Limb (tissue), 2 donors: ENCODE measurements at regions not wholly inside any gene's neighbourhood (a gene's known extent, or its start where the extent isn't known, plus 50 kb on each side); places are given as distances from the start of the nearest gene placed in this dataset.
"Not testable (repeated sequence)": the region's sequence is repeated elsewhere in the genome, so short reads cannot be mapped to it uniquely, and the experiment has no call there.

Source experiments
- DNase-seq, 2 donors: peaks; one replicate each; pipeline ENCODE4 v3.0.0-alpha.2; 2016; ENCODE audit errors: extremely low spot score in 2 of 2

DNA sequence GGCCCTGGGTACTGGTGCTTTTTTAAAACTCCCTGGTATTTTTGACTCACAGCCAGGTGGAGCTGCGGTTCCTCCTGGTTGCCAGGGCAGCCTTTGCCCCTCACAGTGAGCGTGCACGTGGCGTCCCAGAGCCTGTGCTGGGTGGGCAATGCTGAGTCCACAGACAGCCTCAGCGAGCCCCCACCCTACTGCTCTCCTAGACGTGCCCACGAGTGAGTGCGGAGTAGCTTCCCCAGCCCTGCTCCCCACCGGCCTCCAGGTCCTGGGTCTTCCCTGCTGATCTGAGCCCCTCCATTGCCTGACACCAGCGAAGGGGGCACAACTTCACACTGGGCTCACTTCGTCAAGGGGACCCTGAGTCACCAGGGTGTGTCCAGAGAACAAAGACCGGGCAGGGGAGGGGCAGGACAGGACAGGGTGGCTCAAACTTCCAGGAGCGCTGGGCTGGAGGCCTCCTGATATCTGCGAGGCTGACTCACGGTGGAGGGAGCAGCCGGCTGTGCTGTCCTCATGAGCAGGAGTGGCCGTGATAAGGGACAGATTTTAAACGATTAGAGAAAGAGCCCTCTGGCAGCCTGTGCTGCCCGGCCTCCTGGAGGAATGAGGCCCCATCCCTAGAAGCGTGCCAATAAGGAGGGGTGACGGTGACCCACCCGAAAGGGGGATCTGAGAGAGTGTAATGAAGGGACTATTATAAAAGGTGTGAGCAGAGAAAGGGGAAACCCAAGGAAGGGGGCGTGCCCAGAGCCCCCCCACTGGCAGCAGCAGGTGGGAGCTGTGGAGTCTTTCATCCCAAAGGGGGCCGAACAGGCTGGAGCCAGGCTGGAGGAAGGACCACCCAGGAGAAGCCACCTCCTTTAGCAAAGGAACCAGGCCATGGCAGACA lies 129.3 kb upstream of the FGF3 start:
- no peak for DNase-seq

DNA sequence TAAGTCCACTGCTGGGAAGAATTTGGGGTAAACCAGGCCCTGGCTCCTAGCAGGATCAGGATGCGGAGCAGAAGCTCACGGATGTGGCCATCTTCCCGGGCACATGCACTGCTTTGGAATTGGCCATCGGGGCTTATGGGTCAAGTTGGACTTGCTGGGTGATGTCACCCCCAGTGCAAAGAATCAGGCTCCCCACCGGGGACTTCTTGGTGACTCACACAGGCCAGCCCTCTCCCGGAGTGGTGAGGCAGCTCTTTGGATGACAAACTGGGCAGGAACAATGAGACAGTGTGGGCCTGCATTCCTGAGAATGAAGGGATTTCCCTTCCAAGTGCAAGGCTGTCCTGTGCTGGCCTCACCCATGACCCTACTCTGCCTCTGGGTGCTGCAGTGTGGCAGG lies 128.8 kb upstream of the ANO1 start:
- DNase-seq = no peak

DNA sequence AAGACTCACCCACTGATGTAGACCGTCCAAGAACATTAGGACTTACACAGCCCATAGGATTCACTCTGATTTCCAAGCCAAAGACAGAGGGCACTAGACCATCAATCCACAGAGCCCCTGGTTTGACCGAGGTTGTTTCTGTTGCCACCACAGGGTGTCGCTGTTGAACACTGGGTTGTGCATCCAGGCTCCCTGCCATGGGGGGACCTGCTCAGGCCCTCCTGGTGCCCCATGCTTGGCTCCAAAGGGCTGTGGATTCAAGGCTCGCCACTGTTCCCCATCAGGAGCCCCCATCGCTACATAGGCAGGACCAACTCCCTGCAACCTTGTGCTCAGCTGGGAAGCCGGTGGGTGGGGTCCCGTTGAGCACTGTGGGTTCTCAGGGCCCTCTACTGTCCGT lies 128.0 kb upstream of the ANO1 start:
- DNase-seq = no peak

DNA sequence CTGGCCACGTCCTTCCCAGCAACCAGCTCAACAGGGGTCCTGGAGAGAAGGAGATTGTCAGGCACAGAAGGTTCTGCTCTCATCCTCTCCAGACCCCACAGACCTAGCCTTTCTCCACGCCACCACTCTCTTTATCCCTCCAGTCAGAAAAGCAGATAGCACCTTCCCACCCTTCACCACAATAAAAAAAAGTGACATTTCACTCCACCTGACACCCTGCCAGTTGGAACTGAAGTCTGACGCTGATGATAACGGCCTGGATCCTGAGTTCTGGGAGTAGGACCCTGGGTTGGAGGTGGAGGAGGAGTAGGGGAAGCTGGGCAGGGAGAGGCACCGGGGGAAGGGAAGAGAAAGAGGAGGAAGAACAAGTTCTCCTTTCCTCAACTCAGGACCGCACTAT lies 127.5 kb upstream of the ANO1 start:
- DNase-seq = no peak

DNA sequence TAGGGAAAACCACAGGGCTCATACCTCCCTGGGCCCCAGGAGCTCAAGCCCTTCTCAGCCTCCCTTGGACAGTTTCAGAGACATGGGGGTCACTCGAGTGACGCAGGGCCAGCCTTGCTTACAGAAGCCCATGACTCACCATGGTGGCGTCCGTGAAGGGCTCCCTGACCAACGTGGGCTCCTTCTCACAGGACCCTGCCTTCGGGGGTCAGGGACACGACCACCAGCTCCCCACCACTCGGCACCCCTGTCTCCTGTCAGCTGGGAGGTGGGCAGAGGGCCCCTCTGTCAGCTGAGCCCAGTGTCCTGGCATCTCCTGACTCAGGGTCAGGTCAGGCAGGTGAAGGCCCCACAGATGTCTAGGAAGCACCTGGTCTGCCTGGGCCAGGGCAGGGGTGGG lies 126.3 kb upstream of the ANO1 start:
- no peak for DNase-seq

DNA sequence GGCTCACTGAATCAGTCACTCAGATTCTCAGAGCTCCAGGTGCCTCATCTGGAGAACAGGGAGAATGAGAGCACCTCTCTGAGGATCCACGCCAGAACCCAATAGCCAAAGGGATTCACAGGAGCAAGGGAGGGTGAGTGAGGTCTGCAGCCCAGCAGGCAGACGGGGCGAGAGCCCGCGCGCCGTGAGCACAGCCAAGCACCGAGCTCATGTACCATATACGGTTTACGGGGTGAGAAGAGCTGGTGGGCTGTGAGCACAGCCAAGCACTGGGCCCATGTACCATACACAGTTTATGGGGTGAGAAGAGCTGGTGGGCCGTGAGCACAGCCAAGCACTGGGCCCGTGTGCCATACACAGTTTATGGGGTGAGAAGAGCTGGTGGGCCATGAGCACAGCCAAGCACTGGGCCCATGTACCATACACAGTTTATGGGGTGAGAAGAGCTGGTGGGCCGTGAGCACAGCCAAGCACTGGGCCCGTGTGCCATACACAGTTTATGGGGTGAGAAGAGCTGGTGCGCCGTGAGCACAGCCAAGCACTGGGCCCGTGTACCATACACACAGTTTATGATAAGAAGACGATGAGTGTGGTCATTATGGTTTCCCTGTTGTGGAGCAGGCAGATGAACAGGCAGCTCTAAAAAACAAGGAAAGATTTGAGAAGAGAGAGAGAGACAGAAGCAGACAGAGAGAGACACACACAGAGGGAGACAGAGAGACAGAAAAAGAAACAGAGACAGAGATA lies 125.7 kb upstream of the ANO1 start:
- DNase-seq = not testable (repeated sequence)

DNA sequence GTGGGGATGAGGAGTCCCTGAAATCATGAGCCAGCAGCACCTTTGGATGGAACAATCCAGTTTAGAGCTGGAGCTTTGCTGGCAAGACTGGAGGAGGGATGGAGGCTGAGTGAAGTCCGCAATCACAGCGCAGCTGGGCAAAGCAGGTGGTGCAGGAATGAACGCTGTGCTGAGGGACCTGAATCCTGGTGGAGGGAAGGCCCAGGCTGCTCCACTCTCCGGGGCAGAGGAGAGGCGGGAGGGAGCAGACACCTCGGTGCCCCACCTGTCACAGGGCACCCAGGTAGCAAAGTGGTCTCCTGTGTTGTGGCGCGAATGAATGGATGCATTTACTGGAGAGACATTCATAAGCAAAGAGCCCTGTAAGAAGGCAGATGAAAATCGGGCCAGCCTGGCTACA lies 124.8 kb upstream of the ANO1 start:
- DNase-seq = no peak

DNA sequence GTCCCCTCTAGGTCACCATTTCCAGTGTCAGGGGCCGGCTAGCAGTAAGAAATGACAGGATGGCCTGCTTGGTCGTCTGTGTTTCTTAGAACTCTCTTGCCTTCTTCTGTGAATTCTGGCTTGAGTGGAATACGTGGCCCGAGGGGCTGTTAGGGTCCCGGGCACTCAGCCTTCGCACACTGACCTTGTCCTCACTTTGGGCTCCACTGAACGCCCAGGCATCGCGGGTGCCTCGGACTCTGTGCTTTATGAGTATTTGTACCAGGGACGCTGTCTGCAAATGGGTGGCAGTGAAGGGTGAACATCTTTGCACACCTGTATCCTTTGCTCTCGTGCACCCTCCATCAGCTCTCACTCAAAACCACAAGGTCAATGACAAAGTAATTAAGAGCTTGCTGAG lies 123.4 kb upstream of the ANO1 start:
- DNase-seq = no peak

DNA sequence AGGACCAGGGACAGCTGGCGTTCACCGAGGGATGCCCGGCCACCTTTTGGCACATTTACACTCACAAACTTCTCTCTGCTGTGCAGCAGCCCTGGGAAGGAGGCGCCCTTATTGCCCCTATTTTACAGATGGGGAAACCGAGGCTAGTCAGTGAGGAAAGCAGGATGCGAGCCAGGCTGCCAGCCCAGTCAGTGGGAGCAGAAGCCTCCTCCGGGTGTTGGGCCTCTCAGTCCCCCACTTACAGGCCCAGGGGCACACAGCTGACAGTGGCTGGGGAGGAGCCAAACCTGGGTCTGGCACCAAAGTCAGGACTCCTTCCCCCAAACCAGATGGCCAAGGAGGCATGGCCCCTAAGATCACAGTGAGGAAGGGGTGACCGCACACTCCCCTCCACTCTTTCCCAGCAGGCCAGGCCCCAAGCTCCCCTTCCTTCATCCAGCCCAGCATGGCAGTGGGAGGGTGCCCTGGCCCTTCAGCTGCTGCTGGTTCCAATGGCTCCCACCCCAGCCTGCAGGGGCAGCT lies 121.4 kb upstream of the ANO1 start:
- DNase-seq = no peak

DNA sequence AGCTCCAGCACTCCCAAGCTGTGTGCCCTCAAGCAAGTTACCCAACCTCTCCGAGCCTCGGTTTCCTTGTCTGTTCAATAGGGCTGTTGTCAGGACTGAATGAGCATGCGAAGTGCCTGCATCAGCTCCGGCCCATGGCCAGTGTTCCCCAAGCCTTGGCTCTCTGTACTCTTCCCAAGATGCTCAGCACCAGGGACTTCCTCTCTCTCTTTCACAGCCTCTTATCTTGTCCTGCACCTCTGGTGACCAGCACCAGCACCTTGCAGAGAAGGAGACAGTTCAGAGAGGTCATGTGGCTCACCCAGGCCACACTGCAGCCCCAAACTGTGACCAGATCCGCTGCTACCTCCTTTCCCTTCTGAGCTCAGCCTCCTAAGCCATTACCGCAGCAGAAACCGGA lies 120.3 kb upstream of the ANO1 start:
- no peak for DNase-seq

DNA sequence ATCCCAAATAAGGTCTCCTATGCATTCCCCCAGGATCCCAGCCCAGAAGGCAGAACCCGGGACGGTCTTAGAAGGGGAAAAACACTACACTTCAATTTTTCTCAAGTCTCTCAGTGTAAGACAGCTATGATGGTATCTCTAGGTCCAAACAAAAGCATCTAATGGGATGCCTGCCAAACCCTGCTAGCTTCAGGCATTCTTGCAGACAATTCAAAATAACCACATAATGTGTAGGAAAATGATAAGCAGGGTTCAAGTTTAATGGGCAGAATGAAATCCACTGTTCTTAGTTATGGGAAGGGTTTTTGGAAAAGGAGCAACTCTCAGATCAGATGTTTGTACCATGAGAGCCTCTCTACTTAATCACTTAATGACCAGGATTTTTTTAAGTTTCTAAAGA lies 119.8 kb upstream of the ANO1 start:
- DNase-seq = no peak

DNA sequence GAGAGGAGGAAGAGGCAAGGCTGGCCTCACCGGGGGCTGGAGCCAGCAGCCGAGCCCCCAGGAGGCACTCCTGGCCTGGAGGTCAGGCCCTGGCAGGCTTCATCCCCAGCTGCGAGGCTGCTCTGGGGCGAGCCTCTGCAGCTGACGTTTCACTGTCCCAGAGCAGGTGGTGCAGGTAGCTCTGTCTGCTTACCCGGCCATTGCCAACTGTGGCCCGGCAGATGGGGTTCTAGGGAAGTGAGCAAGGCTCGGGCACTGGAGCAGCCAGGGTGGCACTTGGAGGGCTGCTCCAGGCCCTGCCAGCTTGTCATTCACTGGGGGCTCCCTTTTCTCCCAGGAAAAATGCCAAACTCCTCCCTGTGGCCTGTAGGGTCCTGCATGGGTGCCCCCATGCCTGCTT lies 118.7 kb upstream of the ANO1 start:
- no peak for DNase-seq

DNA sequence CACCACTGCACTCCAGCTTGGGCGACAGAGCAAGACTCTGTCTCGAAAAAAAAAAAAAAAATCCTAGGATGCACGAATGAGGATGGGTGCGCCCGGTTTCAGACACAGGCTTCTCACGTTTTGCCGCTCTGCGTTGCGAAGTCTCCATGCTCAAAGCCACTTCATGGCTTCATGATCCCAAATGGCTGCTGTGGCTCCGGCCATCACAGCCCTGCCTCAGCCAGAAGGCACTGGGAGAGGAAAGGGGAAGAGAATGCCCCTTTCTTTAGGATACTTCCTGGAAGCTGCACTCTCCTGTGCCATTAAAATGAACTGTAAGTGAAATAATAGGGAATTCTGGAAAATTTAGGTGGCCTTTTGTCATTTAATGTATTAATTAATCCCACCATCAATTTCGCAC lies 116.4 kb upstream of the ANO1 start:
- no peak for DNase-seq

DNA sequence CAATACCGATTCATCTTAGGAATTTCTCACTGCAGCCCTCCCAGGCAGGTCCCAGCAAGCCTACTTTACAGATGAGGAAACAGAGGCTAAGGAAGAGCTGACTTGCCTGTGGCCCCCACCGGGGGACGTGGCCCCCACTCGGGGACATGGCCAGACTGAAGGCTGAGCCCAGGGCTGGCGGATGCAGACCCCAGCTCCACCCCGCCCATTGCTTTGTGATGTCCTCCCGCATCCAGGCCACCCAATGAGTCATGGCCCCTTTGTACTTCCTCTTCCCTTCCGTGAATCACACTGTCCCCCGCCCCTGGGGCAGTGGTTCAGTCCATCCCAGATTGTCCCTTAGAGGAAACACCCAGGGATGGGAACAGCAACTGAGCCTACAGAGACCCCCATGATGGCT lies 116.0 kb upstream of the ANO1 start:
- no peak for DNase-seq

DNA sequence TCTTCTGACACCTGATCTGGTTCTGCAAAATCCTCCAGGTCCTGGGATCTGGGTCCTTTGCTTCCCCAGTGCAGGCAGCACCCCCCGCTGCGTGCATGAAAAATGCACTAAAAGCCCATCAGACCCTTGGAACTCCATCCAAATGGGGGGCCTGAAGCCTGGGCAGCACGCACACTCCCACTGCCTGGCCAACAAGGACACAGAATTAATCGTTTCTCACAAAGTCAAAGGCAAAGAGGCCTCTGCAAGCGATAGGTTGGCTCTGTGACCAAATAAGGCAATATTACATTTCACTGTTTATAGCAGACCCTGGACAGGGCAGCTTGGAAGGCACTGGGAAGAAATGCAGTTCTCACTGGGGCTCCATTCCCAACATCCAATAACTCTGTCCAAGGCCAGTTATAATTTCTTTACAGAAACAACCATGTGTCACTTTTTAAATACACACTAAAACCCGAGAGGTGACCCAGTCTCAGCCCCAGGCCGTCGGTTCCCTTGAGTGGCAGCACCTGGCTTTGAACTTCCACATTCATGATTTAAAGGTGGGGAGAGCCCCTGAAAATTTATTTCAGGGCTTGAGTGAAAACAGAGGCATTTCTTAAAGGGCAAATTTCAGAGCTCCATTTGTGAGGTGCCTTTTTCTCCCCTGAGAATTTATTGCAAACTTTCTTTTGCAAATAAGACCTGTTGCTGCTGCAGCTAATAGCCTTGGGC lies 114.4 kb upstream of the ANO1 start:
- DNase-seq = no peak

DNA sequence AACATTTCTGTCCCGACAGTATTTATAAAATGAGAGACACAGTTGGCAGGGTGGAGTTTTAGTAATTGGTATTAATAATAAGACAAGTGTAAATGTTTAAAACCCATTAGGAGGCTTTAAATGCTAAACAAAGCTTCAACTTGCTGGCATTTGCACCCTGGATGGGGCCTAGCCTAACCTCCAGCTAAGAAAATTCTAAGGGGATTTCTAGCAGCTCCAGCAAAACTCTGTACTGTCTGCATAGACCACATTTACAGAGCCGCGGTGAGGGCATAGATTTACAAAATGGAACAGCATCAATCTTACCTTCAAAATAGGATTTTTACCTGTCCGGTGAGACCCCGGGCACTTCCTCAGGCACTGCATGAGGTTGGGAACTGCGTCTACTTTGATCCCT lies 113.9 kb upstream of the ANO1 start:
- DNase-seq = no peak

DNA sequence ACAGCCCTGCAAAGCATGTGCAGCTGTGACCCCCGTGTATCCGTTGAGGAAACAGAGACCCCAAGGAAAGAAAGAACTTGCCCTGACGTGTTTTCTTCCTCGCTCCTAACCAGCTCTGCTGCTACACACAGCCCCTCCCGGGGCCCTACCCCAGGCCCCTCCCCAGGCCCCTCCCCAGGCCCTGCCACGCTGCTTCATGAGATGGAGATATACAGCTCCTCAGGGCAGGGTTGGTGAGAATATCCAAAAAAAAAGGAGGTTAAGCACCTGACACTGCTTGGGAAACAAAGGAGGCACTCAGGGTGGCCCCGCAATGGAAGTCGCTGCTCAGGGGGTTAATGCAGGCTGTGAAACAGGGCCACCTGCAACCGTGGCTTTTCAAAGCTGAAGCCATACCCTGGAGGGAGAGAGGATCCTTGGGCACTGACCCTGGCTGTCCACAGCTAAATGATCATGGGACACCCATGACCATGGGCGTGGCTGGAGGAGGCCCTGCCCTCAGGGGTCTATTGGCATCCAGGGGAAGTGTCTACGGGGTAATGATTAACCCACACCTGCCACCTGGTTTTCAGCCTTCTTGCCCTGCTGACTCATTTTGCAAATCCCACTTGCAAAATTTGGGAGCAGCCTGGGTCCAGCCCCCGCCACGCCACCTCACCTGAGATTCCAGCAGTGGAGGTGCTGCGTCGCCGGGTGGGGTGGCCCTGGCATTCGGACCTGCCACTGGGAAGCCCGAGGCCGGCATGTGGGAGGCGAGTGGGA lies 112.1 kb upstream of the ANO1 start:
- no peak for DNase-seq

DNA sequence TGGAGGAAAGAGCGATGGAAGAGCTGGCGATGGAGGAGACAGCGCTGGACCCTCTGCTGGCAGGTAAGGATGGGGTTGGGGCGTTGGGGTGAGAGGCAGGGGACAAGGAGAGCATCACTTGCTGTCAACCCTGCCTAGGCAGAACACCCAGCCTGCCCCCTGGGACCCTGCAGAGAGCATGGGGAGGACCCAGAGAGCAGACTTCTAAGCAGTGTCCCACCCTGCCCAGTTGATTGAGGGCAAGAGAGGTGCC lies 111.6 kb upstream of the ANO1 start:
- DNase-seq = no peak

DNA sequence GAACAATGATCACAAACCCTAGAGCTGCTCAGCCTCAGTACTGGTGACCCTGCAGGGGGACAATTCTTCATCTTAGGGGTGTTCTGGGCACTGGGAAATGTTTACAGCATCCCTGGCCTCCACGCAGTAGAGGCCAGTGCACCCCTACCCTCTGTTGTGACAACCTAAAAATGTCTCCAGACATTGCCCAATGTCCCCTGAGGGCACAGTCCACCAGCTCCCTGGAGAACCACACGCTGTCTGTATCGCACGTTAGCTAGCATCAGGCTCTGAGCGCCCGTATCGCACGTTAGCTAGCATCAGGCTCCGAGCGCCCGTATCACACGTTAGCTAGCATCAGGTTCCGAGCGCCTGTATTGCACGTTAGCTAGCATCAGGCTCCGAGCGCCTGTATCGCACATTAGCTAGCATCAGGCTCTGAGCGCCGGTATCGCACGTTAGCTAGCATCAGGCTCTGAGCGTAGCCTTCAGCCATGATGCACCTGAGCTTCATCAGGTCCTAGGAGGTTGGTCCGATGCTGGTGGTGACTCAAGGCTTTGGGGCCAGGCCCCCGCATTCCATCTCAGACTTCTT lies 111.1 kb upstream of the ANO1 start:
- no peak for DNase-seq

DNA sequence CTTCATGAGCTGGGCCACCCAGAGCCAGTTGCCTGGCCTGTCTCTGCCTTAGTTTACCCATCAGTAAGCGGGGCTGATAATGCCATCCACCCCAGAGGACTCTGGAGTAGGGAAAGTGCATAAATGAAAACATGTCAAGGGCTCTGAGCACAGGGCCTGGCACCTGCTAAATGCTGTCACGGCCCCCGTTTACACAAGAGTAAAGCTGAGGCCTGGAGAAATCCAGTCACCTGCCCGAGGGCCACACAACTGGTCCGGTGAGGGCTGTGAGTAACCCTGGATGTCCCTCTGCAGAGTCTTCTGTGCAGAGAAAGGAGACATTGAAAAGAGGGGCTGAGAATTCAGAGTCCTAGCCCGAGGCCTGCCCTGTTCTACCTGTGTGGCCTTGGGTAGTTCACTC lies 110.6 kb upstream of the ANO1 start:
- no peak for DNase-seq
